22Rv1 (cell line): ENCODE measurements at regions not wholly inside any gene's neighbourhood (a gene's known extent, or its start where the extent isn't known, plus 50 kb on each side); places are given as distances from the start of the nearest gene placed in this dataset.

Experiments used
- CTCF ChIP-seq: fragments of 450-650 bp; IDR thresholded peaks from 2 replicates; pipeline ENCODE4 v1.5.1; 2017; ENCODE audit warnings: mild to moderate bottlenecking
- ZFX ChIP-seq: fragments of 450-650 bp; IDR thresholded peaks from 2 replicates; pipeline ENCODE4 v1.6.1; 2017; ENCODE audit warnings: antibody characterized with exemption, borderline replicate concordance

- TF ChIP-seq CTCF (no peak), ZFX (no peak)
These were observed 181.5 kb upstream of the PODXL start for GRCh38 chr7:131737746-131738465.
